A673 (cell line): ENCODE measurements at regions not wholly inside any gene's neighbourhood (a gene's known extent, or its start where the extent isn't known, plus 50 kb on each side); places are given as distances from the start of the nearest gene placed in this dataset.

Experiments
- BruUV-seq: library from RNA; stranded (reverse); fragments of 400-500 nt; replicated peaks from 2 replicates; lab custom pipeline; 2021; lab: Mats Ljungman, UMichigan
- CTCF ChIA-PET: fragments of 300-600 bp; sonication (Branson Sonifier 250); formaldehyde crosslinking; loops from one replicate; lab custom pipeline; 2022; ENCODE audit warnings: antibody characterized with exemption; lab: Charles Lee
- POLR2A ChIA-PET: fragments of 300-600 bp; sonication (Branson Sonifier 250); formaldehyde crosslinking; loops from one replicate; lab custom pipeline; 2022; ENCODE audit warnings: antibody characterized with exemption; ENCODE audit not compliant: low non-redundant PET; lab: Charles Lee
- DNase-seq: peaks from one replicate; pipeline ENCODE4 v3.0.0-alpha.2; 2015; ENCODE audit warnings: low spot score
- H3K27ac ChIP-seq: fragments of 200-600 bp; sonication (generic); 2 replicates; pipeline ENCODE4 v1.5.1; 2016; ENCODE audit warnings: mixed run types, low read depth, mild to moderate bottlenecking, mixed read lengths, antibody characterized with exemption, low read length; ENCODE audit not compliant: poor library complexity, severe bottlenecking
- H3K27me3 ChIP-seq: fragments of 200-600 bp; sonication (generic); replicated peaks from 2 replicates; pipeline ENCODE4 v1.6.1; 2017; ENCODE audit warnings: mixed run types, low read depth, mild to moderate bottlenecking, mixed read lengths, antibody characterized with exemption, low read length; ENCODE audit not compliant: insufficient read depth, poor library complexity
- H3K36me3 ChIP-seq: fragments of 200-600 bp; sonication (generic); 2 replicates; pipeline ENCODE4 v1.6.1; 2016; ENCODE audit warnings: mixed run types, mild to moderate bottlenecking, mixed read lengths, antibody characterized with exemption, low read length; ENCODE audit not compliant: insufficient read depth, poor library complexity, severe bottlenecking
- H3K4me1 ChIP-seq: fragments of 200-600 bp; sonication (generic); 2 replicates; pipeline ENCODE4 v1.6.1; 2017; ENCODE audit warnings: mixed run types, mild to moderate bottlenecking, mixed read lengths, antibody characterized with exemption, low read length; ENCODE audit not compliant: insufficient read depth, poor library complexity, severe bottlenecking
- H3K4me3 ChIP-seq: fragments of 200-600 bp; sonication (generic); 2 replicates; pipeline ENCODE4 v1.5.1; 2016; ENCODE audit warnings: low read depth, mixed run types, mild to moderate bottlenecking, mixed read lengths, low read length; ENCODE audit not compliant: poor library complexity, severe bottlenecking
- H3K9me3 ChIP-seq: fragments of 200-600 bp; sonication (generic); 2 replicates; pipeline ENCODE4 v1.6.1; 2016; ENCODE audit warnings: mixed run types, low read depth, mild to moderate bottlenecking, mixed read lengths, antibody characterized with exemption, low read length; ENCODE audit not compliant: poor library complexity, severe bottlenecking
- EZH2 ChIP-seq: fragments of 200-600 bp; sonication (generic); IDR thresholded peaks from 2 replicates; pipeline ENCODE4 v1.6.1; 2017; ENCODE audit warnings: borderline replicate concordance, low read depth, mild to moderate bottlenecking, mixed read lengths, antibody characterized with exemption, low read length; ENCODE audit not compliant: poor library complexity, severe bottlenecking
- intact Hi-C: fragments of 100-400 bp; cut with micrococcal nuclease; formaldehyde crosslinking; loops from one replicate; pipeline ENCODE4 v1.10.0; 2022; ENCODE audit not compliant: unreplicated experiment
- TF ChIP-seq, protein P1 (sequence below): fragments of 300-800, 200-600 bp; sonication (generic); conservative IDR thresholded peaks from 2 replicates; pipeline ENCODE4 v1.5.1; 2017; ENCODE audit warnings: low read depth, mild to moderate bottlenecking, antibody characterized with exemption, low read length, moderate library complexity, mixed read lengths

DNA sequence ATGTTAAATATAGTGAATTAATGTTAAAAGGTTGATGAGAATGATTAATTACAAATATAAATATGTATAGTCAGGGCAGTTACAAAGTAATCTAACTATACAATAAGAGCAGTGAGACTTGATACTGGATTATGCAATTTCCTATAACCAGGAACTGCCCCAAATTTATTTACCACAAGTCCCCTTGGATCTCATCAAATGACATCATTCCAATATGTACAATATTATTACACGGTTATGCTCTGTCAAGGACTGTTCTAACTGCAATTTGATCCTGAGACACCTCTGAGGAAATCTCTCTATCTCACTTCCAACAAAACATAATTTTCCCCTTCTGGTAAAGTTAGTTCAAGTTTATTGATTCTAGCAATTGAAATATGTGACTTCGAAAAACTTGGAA is 917.6 kb downstream of the NCAM2 start:
- Histone ChIP-seq H3K4me3 (no peak overlapping the region), H3K36me3 (no peaks in the 10 kb centered on the region), H3K27me3 (no peaks in the 10 kb centered on the region), H3K4me1 (no peaks in the 10 kb centered on the region), H3K27ac (no peak overlapping the region), H3K9me3 (no peaks in the 10 kb centered on the region)
- no peak for DNase-seq
- no peak for TF ChIP-seq EZH2
- TF ChIP-seq, protein P1, sequence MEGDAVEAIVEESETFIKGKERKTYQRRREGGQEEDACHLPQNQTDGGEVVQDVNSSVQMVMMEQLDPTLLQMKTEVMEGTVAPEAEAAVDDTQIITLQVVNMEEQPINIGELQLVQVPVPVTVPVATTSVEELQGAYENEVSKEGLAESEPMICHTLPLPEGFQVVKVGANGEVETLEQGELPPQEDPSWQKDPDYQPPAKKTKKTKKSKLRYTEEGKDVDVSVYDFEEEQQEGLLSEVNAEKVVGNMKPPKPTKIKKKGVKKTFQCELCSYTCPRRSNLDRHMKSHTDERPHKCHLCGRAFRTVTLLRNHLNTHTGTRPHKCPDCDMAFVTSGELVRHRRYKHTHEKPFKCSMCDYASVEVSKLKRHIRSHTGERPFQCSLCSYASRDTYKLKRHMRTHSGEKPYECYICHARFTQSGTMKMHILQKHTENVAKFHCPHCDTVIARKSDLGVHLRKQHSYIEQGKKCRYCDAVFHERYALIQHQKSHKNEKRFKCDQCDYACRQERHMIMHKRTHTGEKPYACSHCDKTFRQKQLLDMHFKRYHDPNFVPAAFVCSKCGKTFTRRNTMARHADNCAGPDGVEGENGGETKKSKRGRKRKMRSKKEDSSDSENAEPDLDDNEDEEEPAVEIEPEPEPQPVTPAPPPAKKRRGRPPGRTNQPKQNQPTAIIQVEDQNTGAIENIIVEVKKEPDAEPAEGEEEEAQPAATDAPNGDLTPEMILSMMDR, result no peak
- ChIA-PET POLR2A (no interaction called here), CTCF (no interaction called here)
- no TSS peak for BruUV-seq
- intact Hi-C loops, result no loop called here

DNA sequence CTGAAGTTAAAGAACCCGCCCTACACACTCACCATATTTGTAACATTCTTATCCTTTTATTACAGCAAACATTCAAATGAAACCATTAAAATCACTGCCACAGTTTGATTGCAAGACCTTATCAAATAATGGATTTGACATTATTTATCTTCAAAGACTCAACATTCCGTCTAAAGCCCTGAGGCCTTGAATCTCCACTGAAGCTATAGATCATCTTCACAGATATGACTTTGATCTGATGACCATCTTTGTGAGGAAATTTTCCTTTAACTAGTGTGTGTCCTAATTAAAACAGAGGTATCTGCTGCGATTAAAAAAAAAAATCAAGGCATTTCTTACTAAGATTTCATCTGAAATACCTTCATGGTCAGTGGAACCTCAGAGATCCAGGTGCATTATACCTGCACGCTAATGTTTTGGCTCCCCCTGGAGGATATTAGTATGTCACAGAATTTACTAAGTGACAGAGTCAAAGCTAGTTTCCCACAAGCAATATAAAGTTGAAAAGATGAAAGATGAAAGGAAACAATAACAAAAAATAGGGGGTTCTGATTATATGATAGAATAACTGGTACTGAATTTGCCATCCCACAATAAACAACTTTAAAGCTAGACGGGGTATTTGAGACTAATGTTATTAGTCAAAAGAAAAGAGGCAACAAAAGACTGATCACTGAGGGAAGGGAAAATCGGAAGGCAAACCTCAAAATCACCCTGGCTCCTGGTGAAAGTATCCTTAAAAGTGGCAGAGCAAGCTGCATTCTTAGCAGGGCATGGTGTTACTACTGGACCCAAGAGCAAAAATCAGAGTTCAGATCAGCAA is 923.4 kb downstream of the NCAM2 start:
- Histone ChIP-seq H3K27me3 (no peaks in the 10 kb centered on the region), H3K9me3 (no peaks in the 10 kb centered on the region), H3K27ac (no peak overlapping the region), H3K4me1 (peaks cover 6% of the 10 kb centered on the region), H3K36me3 (no peaks in the 10 kb centered on the region), H3K4me3 (no peak overlapping the region)
- peak; percentile 34 for DNase-seq
- ChIA-PET POLR2A (no interaction called here), CTCF (interaction anchor here (0.7 to 1.2 kb wide), 2 partner anchors 13 to 901 kb away, joined by 3 read pairs; no protein-coding TSS in a partner anchor)
- no TSS peak for BruUV-seq
- intact Hi-C loops, result loop anchor here (5.0 to 10.0 kb wide), 2 partner anchors 689 to 917 kb away; no protein-coding TSS in a partner anchor
- no peak for TF ChIP-seq EZH2
- TF ChIP-seq, protein P1, result peak; percentile 77

DNA sequence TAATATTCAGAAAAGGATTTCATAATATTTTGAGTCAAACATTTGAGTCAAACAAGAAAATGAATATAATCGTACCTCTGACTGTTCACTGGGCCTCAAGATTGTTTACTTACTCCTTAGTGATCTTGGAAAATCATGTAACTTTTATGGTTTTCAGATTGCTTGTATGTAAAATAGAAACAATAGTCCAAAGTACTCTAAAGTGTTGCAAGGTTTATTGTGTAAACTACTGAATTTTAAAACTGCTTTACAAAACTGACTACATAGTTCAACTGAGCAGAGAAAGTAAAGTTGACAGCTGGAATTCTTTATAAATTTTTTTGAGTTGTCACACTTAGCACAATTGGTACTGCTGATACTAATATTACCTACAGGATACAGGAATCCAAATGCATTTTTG is 931.0 kb downstream of the NCAM2 start:
- DNase-seq, result no peak
- no peaks in the 10 kb centered on the region for H3K4me1 ChIP-seq
- no peaks in the 10 kb centered on the region for H3K9me3 ChIP-seq
- H3K27ac ChIP-seq, result no peak overlapping the region
- no peaks in the 10 kb centered on the region for H3K36me3 ChIP-seq
- POLR2A ChIA-PET, result no interaction called here
- no TSS peak for BruUV-seq
- no peaks in the 10 kb centered on the region for H3K27me3 ChIP-seq
- H3K4me3 ChIP-seq, result no peak overlapping the region
- no peak for TF ChIP-seq EZH2
- TF ChIP-seq, protein P1, result no peak
- CTCF ChIA-PET, result no interaction called here
- intact Hi-C loops, result loop anchor here (10.0 kb wide), 1 partner anchor 924 kb away; no protein-coding TSS in a partner anchor
